ENCODE measurements at regions not wholly inside any gene's neighbourhood (a gene's known extent, or its start where the extent isn't known, plus 50 kb on each side); places are given as distances from the start of the nearest gene placed in this dataset.

- Histone ChIP-seq H4K20me1 (ENCODE audit: insufficient read depth) (no peaks in the 10 kb centered on the region), H3F3A (ENCODE audit: insufficient read depth, low read depth) (peaks cover 16% of the 10 kb centered on the region; the same call in 1 of the 2 replicates), H3K27me3 (ENCODE audit: insufficient read depth, low read depth) (no peaks in the 10 kb centered on the region), H3K36me3 (ENCODE audit: low read depth) (no peaks in the 10 kb centered on the region), H3K4me1 (replicated peaks; ENCODE audit: insufficient read depth) (peaks cover 19% of the 10 kb centered on the region), H3K4me2 (peak overlapping the region; percentile 48), H2AFZ (no peak overlapping the region), H3K4me3 (no peak overlapping the region), H3K27ac (peak overlapping the region; percentile 53), H3K9me2 (ENCODE audit: insufficient read depth) (no peaks in the 10 kb centered on the region), H3K79me2 (ENCODE audit: low read depth) (no peaks in the 10 kb centered on the region), H3K9me3 (ENCODE audit: insufficient read depth, low read depth) (no peaks in the 10 kb centered on the region)
- no TSS peak for BruUV-seq (replicated peaks)
- CTCF ChIA-PET: no interaction called here
- no peak for DNase-seq
- intact Hi-C loops (cut with micrococcal nuclease; ENCODE audit: unreplicated experiment): loop anchor here (5.0 kb wide), 1 partner anchor 361 kb away; no protein-coding TSS in a partner anchor
- TF ChIP-seq CTCF (conservative IDR thresholded peaks at IDR 0.05): no peak
- no peak for TF ChIP-seq EZH2 (IDR thresholded peaks at IDR 0.05; ENCODE audit: low read depth)
- POLR2A ChIA-PET (ENCODE audit: unreplicated experiment): no interaction called here
Measured at GRCh38 chr15:69731081-69731330, 278.4 kb downstream of the RPLP1 start.

- peaks cover 16% of the 10 kb centered on the region; the same call in 1 of the 2 replicates for H3F3A ChIP-seq (ENCODE audit: insufficient read depth, low read depth)
- H2AFZ ChIP-seq: no peak overlapping the region
- H3K36me3 ChIP-seq (ENCODE audit: low read depth): no peaks in the 10 kb centered on the region
- H4K20me1 ChIP-seq (ENCODE audit: insufficient read depth): no peaks in the 10 kb centered on the region
- H3K9me2 ChIP-seq (ENCODE audit: insufficient read depth): no peaks in the 10 kb centered on the region
- DNase-seq: no peak
- CTCF ChIA-PET: no interaction called here
- H3K9me3 ChIP-seq (ENCODE audit: insufficient read depth, low read depth): no peaks in the 10 kb centered on the region
- H3K27me3 ChIP-seq (ENCODE audit: insufficient read depth, low read depth): no peaks in the 10 kb centered on the region
- H3K4me3 ChIP-seq: no peak overlapping the region
- no peaks in the 10 kb centered on the region for H3K79me2 ChIP-seq (ENCODE audit: low read depth)
- TF ChIP-seq CTCF (conservative IDR thresholded peaks at IDR 0.05) (no peak), EZH2 (IDR thresholded peaks at IDR 0.05; ENCODE audit: low read depth) (no peak)
- H3K27ac ChIP-seq: no peak overlapping the region
- peaks cover 19% of the 10 kb centered on the region for H3K4me1 ChIP-seq (replicated peaks; ENCODE audit: insufficient read depth)
- no TSS peak for BruUV-seq (replicated peaks)
- intact Hi-C loops (cut with micrococcal nuclease; ENCODE audit: unreplicated experiment): loop anchor here (5.0 kb wide), 1 partner anchor 361 kb away; no protein-coding TSS in a partner anchor
- no peak overlapping the region for H3K4me2 ChIP-seq
- POLR2A ChIA-PET (ENCODE audit: unreplicated experiment): interaction anchor here (0.6 kb wide), 1 partner anchor 706 kb away, joined by 10 read pairs; no protein-coding TSS in a partner anchor
Measured at GRCh38 chr15:69731581-69731980, 279.0 kb downstream of the RPLP1 start.

GRCh38 chr15:69732133-69732532, 279.5 kb downstream of the RPLP1 start:
- no peaks in the 10 kb centered on the region for H3K9me3 ChIP-seq (ENCODE audit: insufficient read depth, low read depth)
- H4K20me1 ChIP-seq (ENCODE audit: insufficient read depth): no peaks in the 10 kb centered on the region
- H3K4me2 ChIP-seq: no peak overlapping the region
- TF ChIP-seq CTCF (conservative IDR thresholded peaks at IDR 0.05): no peak
- TF ChIP-seq EZH2 (IDR thresholded peaks at IDR 0.05; ENCODE audit: low read depth): no peak
- H2AFZ ChIP-seq: no peak overlapping the region
- H3K4me1 ChIP-seq (replicated peaks; ENCODE audit: insufficient read depth): peaks cover 19% of the 10 kb centered on the region
- H3K9me2 ChIP-seq (ENCODE audit: insufficient read depth): no peaks in the 10 kb centered on the region
- no peak for DNase-seq
- H3F3A ChIP-seq (ENCODE audit: insufficient read depth, low read depth): peaks cover 16% of the 10 kb centered on the region; the same call in 1 of the 2 replicates
- H3K27ac ChIP-seq: no peak overlapping the region
- no peak overlapping the region for H3K4me3 ChIP-seq
- POLR2A ChIA-PET (ENCODE audit: unreplicated experiment): interaction anchor here (0.6 to 0.7 kb wide), 2 partner anchors 9 to 707 kb away, joined by 4 to 10 read pairs; no protein-coding TSS in a partner anchor
- intact Hi-C loops (cut with micrococcal nuclease; ENCODE audit: unreplicated experiment): loop anchor here (5.0 kb wide), 1 partner anchor 360 kb away; no protein-coding TSS in a partner anchor
- CTCF ChIA-PET: no interaction called here
- no peaks in the 10 kb centered on the region for H3K79me2 ChIP-seq (ENCODE audit: low read depth)
- no TSS peak for BruUV-seq (replicated peaks)
- no peaks in the 10 kb centered on the region for H3K36me3 ChIP-seq (ENCODE audit: low read depth)
- no peaks in the 10 kb centered on the region for H3K27me3 ChIP-seq (ENCODE audit: insufficient read depth, low read depth)

Data from PC-9 (cell line).